Mesothelial cell of epicardium (in vitro differentiated cells): ENCODE measurements at regions not wholly inside any gene's neighbourhood (a gene's known extent, or its start where the extent isn't known, plus 50 kb on each side); places are given as distances from the start of the nearest gene placed in this dataset.

Experiments used
- DNase-seq, 2 experiments: peaks; one replicate each; pipeline ENCODE4 v3.0.0; 2021; ENCODE audit warnings: low spot score in 2 of 2; ENCODE audit not compliant: unreplicated experiment in 2 of 2
- H3K27ac Mint-ChIP-seq: 2 replicates; pipeline ENCODE4 v1.8.0; 2021; ENCODE audit warnings: mixed read lengths
- H3K27me3 Mint-ChIP-seq: 2 replicates; pipeline ENCODE4 v1.8.0; 2021; ENCODE audit warnings: low read depth, mixed read lengths
- H3K36me3 Mint-ChIP-seq: 2 replicates; pipeline ENCODE4 v1.8.0; 2021; ENCODE audit warnings: mixed read lengths
- H3K4me1 Mint-ChIP-seq: 2 replicates; pipeline ENCODE4 v1.8.0; 2021; ENCODE audit warnings: mixed read lengths
- H3K4me3 Mint-ChIP-seq: 2 replicates; pipeline ENCODE4 v1.8.0; 2021; ENCODE audit warnings: mild to moderate bottlenecking, moderate library complexity, mixed read lengths
- H3K9me3 Mint-ChIP-seq: 2 replicates; pipeline ENCODE4 v1.8.0; 2021; ENCODE audit warnings: mixed read lengths
- TF ChIP-seq, protein P1 (sequence below): fragments of 200-600 bp; sonication (generic); IDR thresholded peaks from one replicate; pipeline ENCODE4 v1.5.0; 2021; ENCODE audit warnings: antibody characterized with exemption; ENCODE audit not compliant: unreplicated experiment

DNA sequence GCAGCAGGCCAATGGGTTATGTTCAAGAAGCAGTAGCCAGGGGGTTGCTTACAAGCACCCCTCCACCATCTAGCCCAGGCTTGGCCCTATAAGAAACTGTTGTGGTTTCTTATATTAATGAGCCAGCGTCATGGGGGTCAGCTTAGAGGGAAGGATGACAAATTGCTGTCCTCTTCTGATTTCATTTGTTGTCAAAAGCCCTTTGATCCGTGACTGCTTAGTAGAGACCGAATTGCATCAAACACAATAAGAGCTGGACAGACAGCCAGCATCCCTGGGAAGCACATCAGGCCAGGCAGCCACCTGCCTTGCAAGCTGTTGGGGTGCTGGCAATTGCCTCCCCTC, 206.6 kb upstream of the SETBP1 start:
- Mint-ChIP-seq H3K4me3 (no peak overlapping the region), H3K4me1 (peaks cover 16% of the 10 kb centered on the region), H3K27ac (no peak overlapping the region), H3K27me3 (no peaks in the 10 kb centered on the region), H3K36me3 (no peaks in the 10 kb centered on the region), H3K9me3 (peaks cover 19% of the 10 kb centered on the region)
- DNase-seq, result no peak
- TF ChIP-seq, protein P1, sequence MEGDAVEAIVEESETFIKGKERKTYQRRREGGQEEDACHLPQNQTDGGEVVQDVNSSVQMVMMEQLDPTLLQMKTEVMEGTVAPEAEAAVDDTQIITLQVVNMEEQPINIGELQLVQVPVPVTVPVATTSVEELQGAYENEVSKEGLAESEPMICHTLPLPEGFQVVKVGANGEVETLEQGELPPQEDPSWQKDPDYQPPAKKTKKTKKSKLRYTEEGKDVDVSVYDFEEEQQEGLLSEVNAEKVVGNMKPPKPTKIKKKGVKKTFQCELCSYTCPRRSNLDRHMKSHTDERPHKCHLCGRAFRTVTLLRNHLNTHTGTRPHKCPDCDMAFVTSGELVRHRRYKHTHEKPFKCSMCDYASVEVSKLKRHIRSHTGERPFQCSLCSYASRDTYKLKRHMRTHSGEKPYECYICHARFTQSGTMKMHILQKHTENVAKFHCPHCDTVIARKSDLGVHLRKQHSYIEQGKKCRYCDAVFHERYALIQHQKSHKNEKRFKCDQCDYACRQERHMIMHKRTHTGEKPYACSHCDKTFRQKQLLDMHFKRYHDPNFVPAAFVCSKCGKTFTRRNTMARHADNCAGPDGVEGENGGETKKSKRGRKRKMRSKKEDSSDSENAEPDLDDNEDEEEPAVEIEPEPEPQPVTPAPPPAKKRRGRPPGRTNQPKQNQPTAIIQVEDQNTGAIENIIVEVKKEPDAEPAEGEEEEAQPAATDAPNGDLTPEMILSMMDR, result no peak

DNA sequence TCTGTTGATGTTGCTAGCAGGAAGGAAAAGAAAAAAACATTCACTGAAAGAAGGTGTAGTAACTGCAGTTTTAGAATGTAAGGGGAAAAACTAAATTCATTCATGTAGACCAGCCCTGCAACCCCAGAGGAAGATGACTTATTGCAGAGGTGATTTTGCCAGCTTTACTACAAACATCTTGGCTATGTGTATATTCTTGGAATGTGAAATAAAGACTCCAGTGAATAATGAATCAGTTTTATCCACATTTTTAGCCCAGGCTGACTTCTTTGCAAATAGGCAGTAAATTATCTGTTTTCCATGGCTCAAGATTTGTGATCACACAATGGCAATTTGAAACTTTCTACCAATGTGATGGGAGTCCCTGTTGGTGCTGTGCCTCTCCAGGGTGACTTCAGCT, 206.1 kb upstream of the SETBP1 start:
- H3K27ac Mint-ChIP-seq, result no peak overlapping the region

DNA sequence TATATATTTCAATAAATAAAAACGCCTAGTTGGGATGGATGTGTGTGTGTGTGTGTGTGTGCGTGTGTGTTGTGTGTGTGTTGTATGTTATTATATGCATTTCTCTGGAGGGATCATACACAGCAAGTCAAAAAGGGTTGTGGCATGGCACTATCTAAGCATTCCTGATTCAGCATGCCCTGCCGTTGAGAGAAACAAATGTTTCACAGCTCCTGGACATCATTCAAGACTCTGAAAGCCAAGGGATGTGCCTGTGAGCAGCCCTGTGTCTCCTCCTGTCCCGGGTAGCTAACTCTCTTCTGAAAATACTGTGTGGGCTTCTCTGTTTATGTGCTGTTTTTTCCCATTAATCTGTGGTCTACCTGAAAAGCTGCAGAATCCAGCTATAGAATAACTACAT, 197.9 kb upstream of the SETBP1 start:
- Mint-ChIP-seq H3K9me3 (peaks cover 56% of the 10 kb centered on the region), H3K4me1 (no peaks in the 10 kb centered on the region), H3K36me3 (peaks cover 6% of the 10 kb centered on the region), H3K4me3 (no peak overlapping the region), H3K27me3 (no peaks in the 10 kb centered on the region), H3K27ac (no peak overlapping the region)
- no peak for DNase-seq
- TF ChIP-seq, protein P1, result no peak

More for the DNA sequence above, 206.1 kb upstream of the SETBP1 start:
- Mint-ChIP-seq H3K36me3 (no peaks in the 10 kb centered on the region), H3K4me1 (peaks cover 16% of the 10 kb centered on the region), H3K27me3 (no peaks in the 10 kb centered on the region), H3K4me3 (no peak overlapping the region), H3K9me3 (peaks cover 21% of the 10 kb centered on the region)
- DNase-seq, result no peak
- TF ChIP-seq, protein P1, result no peak

DNA sequence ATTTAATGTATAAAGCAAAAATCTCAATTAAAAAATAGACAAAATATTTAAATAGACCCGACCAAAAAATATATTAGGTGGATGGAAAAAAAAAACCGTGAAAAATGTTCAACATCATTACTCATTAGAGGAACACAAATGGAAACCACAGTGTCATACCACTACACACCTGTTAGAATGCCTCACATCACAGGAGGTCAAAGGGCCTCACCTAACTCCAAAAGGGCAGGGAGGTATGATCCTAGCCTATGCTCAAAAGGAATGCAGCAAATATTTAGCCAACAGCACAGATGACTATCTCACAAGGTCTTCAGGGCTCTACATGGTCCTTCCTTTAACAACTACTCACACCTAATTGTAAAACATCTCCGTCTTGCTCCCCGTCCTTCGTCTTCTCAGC, 185.5 kb upstream of the SETBP1 start:
- TF ChIP-seq, protein P1, result no peak
- DNase-seq, result no peak
- H3K9me3 Mint-ChIP-seq, result peaks cover 9% of the 10 kb centered on the region
- H3K4me3 Mint-ChIP-seq, result no peak overlapping the region
- no peaks in the 10 kb centered on the region for H3K27me3 Mint-ChIP-seq
- H3K4me1 Mint-ChIP-seq, result peaks cover 13% of the 10 kb centered on the region
- H3K27ac Mint-ChIP-seq, result no peak overlapping the region
- no peaks in the 10 kb centered on the region for H3K36me3 Mint-ChIP-seq

DNA sequence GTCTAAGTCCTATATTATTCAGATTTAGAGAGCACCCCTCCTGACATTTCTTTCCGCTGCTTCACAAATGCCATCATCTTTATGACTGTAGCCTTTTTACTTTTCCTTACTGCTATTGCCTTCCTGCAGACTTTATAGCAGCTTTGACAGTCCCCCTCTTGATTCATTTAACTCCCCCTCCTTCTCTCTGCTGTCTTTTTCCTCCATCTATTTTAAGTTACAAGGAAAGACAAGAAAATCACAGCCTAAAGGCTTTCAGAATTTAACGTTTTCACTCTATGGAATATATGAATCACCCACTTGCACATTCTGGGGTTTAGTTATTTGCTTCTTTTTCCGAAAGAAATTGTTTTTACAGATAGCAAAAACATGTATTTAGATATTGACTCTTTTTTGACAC, 183.4 kb upstream of the SETBP1 start:
- Mint-ChIP-seq H3K27me3 (no peaks in the 10 kb centered on the region), H3K27ac (no peak overlapping the region), H3K4me1 (peaks cover 13% of the 10 kb centered on the region)

More for the DNA sequence above, 183.4 kb upstream of the SETBP1 start:
- DNase-seq, result no peak
- Mint-ChIP-seq H3K36me3 (no peaks in the 10 kb centered on the region), H3K9me3 (peaks cover 9% of the 10 kb centered on the region), H3K4me3 (no peak overlapping the region)
- TF ChIP-seq, protein P1, result no peak
